ENCODE measurements at regions not wholly inside any gene's neighbourhood (a gene's known extent, or its start where the extent isn't known, plus 50 kb on each side); places are given as distances from the start of the nearest gene placed in this dataset.

DNA sequence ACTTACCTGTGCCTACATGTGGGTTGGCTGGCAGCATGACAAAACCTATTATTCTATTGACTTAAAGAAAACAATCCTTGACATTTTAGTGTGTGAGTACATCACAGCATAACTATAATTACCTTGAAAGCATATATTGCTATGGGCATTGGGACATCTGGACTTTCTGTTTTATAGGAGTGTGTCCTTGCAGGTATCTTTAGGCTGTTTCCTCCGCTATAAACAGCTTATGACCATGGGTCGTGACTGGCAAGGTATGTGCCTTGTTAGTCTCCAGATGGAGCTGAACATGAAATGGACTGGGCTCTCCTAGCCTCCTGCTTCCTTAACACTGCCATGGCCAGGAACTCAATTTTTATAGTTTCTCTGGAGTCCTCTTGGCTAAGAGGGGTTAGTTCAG, 317.4 kb upstream of the COBL start:
- TF ChIP-seq, protein P1, sequence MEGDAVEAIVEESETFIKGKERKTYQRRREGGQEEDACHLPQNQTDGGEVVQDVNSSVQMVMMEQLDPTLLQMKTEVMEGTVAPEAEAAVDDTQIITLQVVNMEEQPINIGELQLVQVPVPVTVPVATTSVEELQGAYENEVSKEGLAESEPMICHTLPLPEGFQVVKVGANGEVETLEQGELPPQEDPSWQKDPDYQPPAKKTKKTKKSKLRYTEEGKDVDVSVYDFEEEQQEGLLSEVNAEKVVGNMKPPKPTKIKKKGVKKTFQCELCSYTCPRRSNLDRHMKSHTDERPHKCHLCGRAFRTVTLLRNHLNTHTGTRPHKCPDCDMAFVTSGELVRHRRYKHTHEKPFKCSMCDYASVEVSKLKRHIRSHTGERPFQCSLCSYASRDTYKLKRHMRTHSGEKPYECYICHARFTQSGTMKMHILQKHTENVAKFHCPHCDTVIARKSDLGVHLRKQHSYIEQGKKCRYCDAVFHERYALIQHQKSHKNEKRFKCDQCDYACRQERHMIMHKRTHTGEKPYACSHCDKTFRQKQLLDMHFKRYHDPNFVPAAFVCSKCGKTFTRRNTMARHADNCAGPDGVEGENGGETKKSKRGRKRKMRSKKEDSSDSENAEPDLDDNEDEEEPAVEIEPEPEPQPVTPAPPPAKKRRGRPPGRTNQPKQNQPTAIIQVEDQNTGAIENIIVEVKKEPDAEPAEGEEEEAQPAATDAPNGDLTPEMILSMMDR (IDR thresholded peaks at IDR 0.05; ENCODE audit: insufficient read depth, low read depth, low read length): no peak
- TF ChIP-seq EZH2 (IDR thresholded peaks at IDR 0.05; ENCODE audit: insufficient read depth, low read length): no peak
- Histone ChIP-seq H3K4me1 (ENCODE audit: insufficient read depth, low read length) (peaks cover 3% of the 10 kb centered on the region), H3K27me3 (ENCODE audit: insufficient read depth, low read length) (no peaks in the 10 kb centered on the region), H3K36me3 (ENCODE audit: insufficient read depth, low read length) (no peaks in the 10 kb centered on the region), H4K20me1 (ENCODE audit: insufficient read depth, low read length) (no peaks in the 10 kb centered on the region), H3K79me2 (ENCODE audit: insufficient read depth, low read length) (no peaks in the 10 kb centered on the region), H3K27ac (ENCODE audit: low read depth, low read length) (no peak overlapping the region), H3K4me3 (ENCODE audit: insufficient read depth, low read depth, low read length) (no peak overlapping the region), H3K4me2 (ENCODE audit: low read length) (peak overlapping the region; percentile 46), H2AFZ (ENCODE audit: low read depth, low read length) (no peak overlapping the region), H3K9me3 (ENCODE audit: insufficient read depth, low read depth, low read length) (no peaks in the 10 kb centered on the region), H3K9ac (ENCODE audit: low read length) (no peak overlapping the region)
- peaks cover 4% of the 10 kb centered on the region for H3K27me3 Mint-ChIP-seq (ENCODE audit: low read depth, unreplicated experiment)
- peaks cover 20% of the 10 kb centered on the region for H3K4me1 Mint-ChIP-seq (ENCODE audit: low read depth, unreplicated experiment)
- no peak overlapping the region for H3K27ac Mint-ChIP-seq (ENCODE audit: unreplicated experiment)
- peaks cover 2% of the 10 kb centered on the region for H3K9me3 Mint-ChIP-seq (ENCODE audit: unreplicated experiment)
- no peak overlapping the region for H3K4me3 Mint-ChIP-seq (ENCODE audit: unreplicated experiment)
- FAIRE-seq (no peak), DNase-seq (ENCODE audit: low read depth) (no peak)
- H3K36me3 Mint-ChIP-seq (ENCODE audit: low read depth, unreplicated experiment): no peaks in the 10 kb centered on the region

DNA sequence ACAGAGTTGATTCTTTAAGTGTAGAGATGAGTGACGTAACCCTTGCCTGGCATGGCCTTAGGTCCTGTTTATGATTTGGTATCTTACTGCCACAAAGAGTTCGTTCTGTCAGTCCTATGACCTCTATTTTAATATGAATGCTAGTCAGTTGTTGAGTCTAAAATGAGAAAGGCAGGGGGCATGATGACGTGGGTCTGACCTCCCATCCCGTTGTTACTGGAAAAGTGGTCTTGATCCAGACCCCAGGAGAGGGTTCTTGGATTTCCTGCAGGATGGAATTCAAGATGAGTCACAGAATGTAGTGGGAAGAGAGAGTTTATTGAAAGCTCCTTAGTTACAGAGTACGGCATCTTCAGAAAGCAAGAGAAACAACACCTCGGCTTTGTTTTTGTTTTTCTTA, 317.0 kb upstream of the COBL start:
- Histone ChIP-seq H3K79me2 (ENCODE audit: insufficient read depth, low read length) (no peaks in the 10 kb centered on the region), H2AFZ (ENCODE audit: low read depth, low read length) (peak overlapping the region; percentile 8), H3K4me3 (ENCODE audit: insufficient read depth, low read depth, low read length) (no peak overlapping the region), H3K4me1 (ENCODE audit: insufficient read depth, low read length) (peaks cover 3% of the 10 kb centered on the region), H3K9ac (ENCODE audit: low read length) (no peak overlapping the region), H4K20me1 (ENCODE audit: insufficient read depth, low read length) (no peaks in the 10 kb centered on the region), H3K9me3 (ENCODE audit: insufficient read depth, low read depth, low read length) (no peaks in the 10 kb centered on the region), H3K4me2 (ENCODE audit: low read length) (peak overlapping the region; percentile 46), H3K27ac (ENCODE audit: low read depth, low read length) (no peak overlapping the region), H3K36me3 (ENCODE audit: insufficient read depth, low read length) (no peaks in the 10 kb centered on the region), H3K27me3 (ENCODE audit: insufficient read depth, low read length) (no peaks in the 10 kb centered on the region)
- Mint-ChIP-seq H3K4me3 (ENCODE audit: unreplicated experiment) (no peak overlapping the region), H3K9me3 (ENCODE audit: unreplicated experiment) (peaks cover 2% of the 10 kb centered on the region), H3K27me3 (ENCODE audit: low read depth, unreplicated experiment) (peaks cover 4% of the 10 kb centered on the region), H3K4me1 (ENCODE audit: low read depth, unreplicated experiment) (peaks cover 19% of the 10 kb centered on the region), H3K36me3 (ENCODE audit: low read depth, unreplicated experiment) (no peaks in the 10 kb centered on the region), H3K27ac (ENCODE audit: unreplicated experiment) (no peak overlapping the region)
- DNase-seq (ENCODE audit: low read depth): peak; percentile 20
- TF ChIP-seq, protein P1 (IDR thresholded peaks at IDR 0.05; ENCODE audit: insufficient read depth, low read depth, low read length): no peak
- TF ChIP-seq EZH2 (IDR thresholded peaks at IDR 0.05; ENCODE audit: insufficient read depth, low read length): no peak
- FAIRE-seq: no peak

DNA sequence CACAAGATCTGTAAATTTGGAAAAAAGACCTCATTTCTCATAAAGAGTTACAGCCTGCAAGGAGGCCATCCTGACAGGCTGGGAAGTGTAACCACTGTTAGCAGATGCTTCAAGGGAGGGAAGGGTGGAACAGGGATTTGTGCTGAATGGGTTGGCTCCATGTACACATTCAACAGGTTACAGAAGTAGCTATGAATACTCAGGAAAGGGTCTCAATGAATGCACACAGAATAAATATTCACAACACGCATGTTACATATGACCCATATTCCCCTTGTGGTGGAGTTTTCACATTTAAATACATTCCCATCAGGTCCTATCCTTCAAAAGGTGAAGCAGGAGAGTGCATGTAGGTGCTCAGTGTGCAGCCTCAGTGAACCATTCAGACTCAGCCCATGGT, 316.4 kb upstream of the COBL start:
- H3K36me3 ChIP-seq (ENCODE audit: insufficient read depth, low read length): no peaks in the 10 kb centered on the region
- no peaks in the 10 kb centered on the region for H3K36me3 Mint-ChIP-seq (ENCODE audit: low read depth, unreplicated experiment)
- H3K9ac ChIP-seq (ENCODE audit: low read length): no peak overlapping the region
- TF ChIP-seq, protein P1 (IDR thresholded peaks at IDR 0.05; ENCODE audit: insufficient read depth, low read depth, low read length): no peak
- TF ChIP-seq EZH2 (IDR thresholded peaks at IDR 0.05; ENCODE audit: insufficient read depth, low read length): no peak
- DNase-seq (ENCODE audit: low read depth) (no peak), FAIRE-seq (no peak)
- no peaks in the 10 kb centered on the region for H3K9me3 ChIP-seq (ENCODE audit: insufficient read depth, low read depth, low read length)
- H3K4me3 Mint-ChIP-seq (ENCODE audit: unreplicated experiment): no peak overlapping the region
- H4K20me1 ChIP-seq (ENCODE audit: insufficient read depth, low read length): no peaks in the 10 kb centered on the region
- H3K27me3 ChIP-seq (ENCODE audit: insufficient read depth, low read length): no peaks in the 10 kb centered on the region
- H3K4me2 ChIP-seq (ENCODE audit: low read length): peak overlapping the region; percentile 46
- peaks cover 19% of the 10 kb centered on the region for H3K4me1 Mint-ChIP-seq (ENCODE audit: low read depth, unreplicated experiment)
- peaks cover 4% of the 10 kb centered on the region for H3K27me3 Mint-ChIP-seq (ENCODE audit: low read depth, unreplicated experiment)
- H3K27ac ChIP-seq (ENCODE audit: low read depth, low read length): no peak overlapping the region
- H3K9me3 Mint-ChIP-seq (ENCODE audit: unreplicated experiment): peaks cover 2% of the 10 kb centered on the region
- H3K27ac Mint-ChIP-seq (ENCODE audit: unreplicated experiment): no peak overlapping the region
- peaks cover 3% of the 10 kb centered on the region for H3K4me1 ChIP-seq (ENCODE audit: insufficient read depth, low read length)
- no peaks in the 10 kb centered on the region for H3K79me2 ChIP-seq (ENCODE audit: insufficient read depth, low read length)
- no peak overlapping the region for H2AFZ ChIP-seq (ENCODE audit: low read depth, low read length)
- no peak overlapping the region for H3K4me3 ChIP-seq (ENCODE audit: insufficient read depth, low read depth, low read length)

All from astrocyte (in vitro differentiated cells and primary cell).